ENCODE measurements at regions not wholly inside any gene's neighbourhood (a gene's known extent, or its start where the extent isn't known, plus 50 kb on each side); places are given as distances from the start of the nearest gene placed in this dataset.

DNA sequence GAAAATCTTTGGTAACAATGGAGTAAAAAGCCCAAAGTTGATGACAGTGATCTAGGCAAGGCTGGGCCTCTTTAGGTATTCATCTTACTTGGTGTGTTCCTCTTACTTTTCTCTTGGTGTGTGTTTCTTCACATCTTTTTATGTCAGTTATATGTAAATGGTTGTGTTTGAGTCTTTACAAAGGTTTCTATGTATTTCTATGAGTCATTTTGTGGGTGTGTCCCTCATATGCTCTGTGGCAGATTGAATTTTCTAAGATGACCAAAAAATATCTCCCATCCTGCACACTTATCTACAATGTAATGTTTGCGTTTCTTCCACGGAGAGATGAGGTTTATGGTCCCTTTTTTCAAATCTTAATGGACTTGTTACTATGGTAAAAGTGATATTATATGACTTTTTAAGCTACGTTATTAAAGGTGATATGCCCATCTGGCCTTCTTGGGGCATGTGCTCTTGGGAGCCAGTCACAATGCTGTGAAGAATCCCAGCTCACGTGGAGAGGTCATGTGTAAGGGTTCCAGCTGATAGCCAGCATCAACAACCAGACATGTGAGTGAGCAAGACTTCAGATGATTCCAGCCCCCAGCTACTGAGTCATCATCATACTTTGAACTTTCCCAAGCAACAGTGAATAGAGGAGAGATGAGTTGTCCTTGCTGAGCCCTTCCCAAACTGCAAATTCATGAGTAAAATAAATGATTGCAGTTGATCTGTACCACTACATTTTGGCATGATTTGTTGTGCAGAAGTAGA lies 126.9 kb downstream of the CBLL2 start:
- TF ChIP-seq CTCF (IDR thresholded peaks at IDR 0.05): no peak
- no peaks in the 10 kb centered on the region for H3K9me3 ChIP-seq

DNA sequence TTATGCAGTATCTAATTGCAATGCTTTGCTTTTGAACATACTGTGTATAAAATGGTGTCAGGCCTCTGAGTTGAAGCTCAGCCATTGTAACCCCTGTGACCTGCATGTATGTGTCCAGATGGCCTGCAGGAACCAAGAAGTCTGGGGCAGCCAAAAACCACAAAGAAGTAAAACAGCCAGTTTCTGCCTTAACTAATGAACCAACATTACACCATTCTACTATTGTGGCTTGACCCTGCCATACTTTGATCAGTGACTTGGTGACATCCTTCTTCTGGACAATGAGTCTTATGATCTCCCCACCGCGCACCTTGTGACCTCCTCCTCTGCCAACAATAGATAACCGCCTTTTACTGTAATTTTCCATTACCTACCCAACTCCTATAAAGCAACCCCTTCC lies 131.6 kb downstream of the CBLL2 start:
- Histone ChIP-seq H3K4me1 (no peaks in the 10 kb centered on the region), H3K9me3 (no peaks in the 10 kb centered on the region), H3K27me3 (no peaks in the 10 kb centered on the region), H3K4me3 (no peak overlapping the region), H3K9ac (ENCODE audit: low read depth in 2 of 2, low read length in 2 of 2) (no peak overlapping the region), H3K27ac (no peak overlapping the region), H3K36me3 (no peaks in the 10 kb centered on the region)
- DNase-seq: no peak
- no peak for TF ChIP-seq CTCF (IDR thresholded peaks at IDR 0.05)
- intact Hi-C loops (cut with DNase I): no loop called here

More for the DNA sequence above, 126.9 kb downstream of the CBLL2 start:
- Histone ChIP-seq H3K36me3 (no peaks in the 10 kb centered on the region), H3K27ac (no peak overlapping the region), H3K4me1 (no peaks in the 10 kb centered on the region), H3K4me3 (no peak overlapping the region), H3K27me3 (no peaks in the 10 kb centered on the region), H3K9ac (ENCODE audit: low read depth in 2 of 2, low read length in 2 of 2) (no peak overlapping the region)
- no peak for DNase-seq
- intact Hi-C loops (cut with DNase I): no loop called here

DNA sequence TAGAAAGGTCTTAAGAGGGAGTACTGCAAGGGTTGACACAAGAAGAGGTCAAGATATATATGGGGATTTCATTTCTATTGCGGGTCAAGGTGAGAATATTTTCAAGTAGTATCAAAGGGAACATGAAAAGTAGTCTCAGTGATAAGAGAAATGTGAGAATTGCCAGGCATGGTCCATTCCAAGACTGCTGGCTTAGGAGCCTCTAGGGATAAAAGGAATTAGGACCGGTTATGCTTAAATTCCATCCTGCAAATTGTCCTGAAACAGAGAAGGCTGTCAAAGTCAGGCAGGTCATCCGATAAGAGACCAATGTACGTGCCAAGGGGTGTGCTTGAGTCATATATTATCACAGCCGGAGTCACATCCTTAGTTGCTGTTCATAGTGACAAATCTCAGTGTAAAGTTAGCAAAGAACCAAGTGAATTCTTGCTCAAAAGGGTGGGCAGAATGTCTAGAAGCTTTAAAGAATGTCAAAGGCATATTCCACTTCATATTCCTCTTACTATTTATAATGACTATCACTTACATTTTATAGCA lies 133.6 kb downstream of the CBLL2 start:
- H3K4me1 ChIP-seq: no peaks in the 10 kb centered on the region
- TF ChIP-seq CTCF (IDR thresholded peaks at IDR 0.05): no peak
- intact Hi-C loops (cut with DNase I): no loop called here
- H3K4me3 ChIP-seq: no peak overlapping the region
- no peaks in the 10 kb centered on the region for H3K36me3 ChIP-seq
- no peaks in the 10 kb centered on the region for H3K27me3 ChIP-seq
- DNase-seq: no peak
- no peaks in the 10 kb centered on the region for H3K9me3 ChIP-seq
- no peak overlapping the region for H3K9ac ChIP-seq (ENCODE audit: low read depth in 2 of 2, low read length in 2 of 2)
- H3K27ac ChIP-seq: no peak overlapping the region

DNA sequence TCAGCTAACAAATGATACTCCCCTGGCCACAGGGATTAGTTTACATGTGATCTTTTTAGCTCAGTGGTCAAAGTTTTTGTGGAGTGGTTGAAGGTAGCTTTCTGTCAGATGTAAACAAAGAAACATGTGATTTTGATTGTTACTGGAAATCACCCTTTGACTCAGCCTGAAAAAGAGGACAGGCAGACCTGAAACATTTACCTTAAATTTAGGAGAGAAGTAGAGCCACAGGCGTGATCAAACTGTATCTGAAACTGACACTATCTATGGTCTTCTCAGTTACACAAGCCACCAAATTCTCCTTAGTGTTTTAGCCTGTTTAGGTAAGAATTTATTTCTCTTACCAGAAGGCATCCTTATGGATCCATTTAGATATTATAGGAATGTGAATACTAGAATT lies 136.7 kb downstream of the CBLL2 start:
- no peak overlapping the region for H3K4me3 ChIP-seq
- H3K27ac ChIP-seq: no peak overlapping the region
- H3K4me1 ChIP-seq: no peaks in the 10 kb centered on the region
- no peaks in the 10 kb centered on the region for H3K36me3 ChIP-seq
- H3K9me3 ChIP-seq: no peaks in the 10 kb centered on the region
- no peaks in the 10 kb centered on the region for H3K27me3 ChIP-seq
- no peak for DNase-seq
- no peak for TF ChIP-seq CTCF (IDR thresholded peaks at IDR 0.05)
- H3K9ac ChIP-seq (ENCODE audit: low read depth in 2 of 2, low read length in 2 of 2): no peak overlapping the region
- intact Hi-C loops (cut with DNase I): no loop called here

DNA sequence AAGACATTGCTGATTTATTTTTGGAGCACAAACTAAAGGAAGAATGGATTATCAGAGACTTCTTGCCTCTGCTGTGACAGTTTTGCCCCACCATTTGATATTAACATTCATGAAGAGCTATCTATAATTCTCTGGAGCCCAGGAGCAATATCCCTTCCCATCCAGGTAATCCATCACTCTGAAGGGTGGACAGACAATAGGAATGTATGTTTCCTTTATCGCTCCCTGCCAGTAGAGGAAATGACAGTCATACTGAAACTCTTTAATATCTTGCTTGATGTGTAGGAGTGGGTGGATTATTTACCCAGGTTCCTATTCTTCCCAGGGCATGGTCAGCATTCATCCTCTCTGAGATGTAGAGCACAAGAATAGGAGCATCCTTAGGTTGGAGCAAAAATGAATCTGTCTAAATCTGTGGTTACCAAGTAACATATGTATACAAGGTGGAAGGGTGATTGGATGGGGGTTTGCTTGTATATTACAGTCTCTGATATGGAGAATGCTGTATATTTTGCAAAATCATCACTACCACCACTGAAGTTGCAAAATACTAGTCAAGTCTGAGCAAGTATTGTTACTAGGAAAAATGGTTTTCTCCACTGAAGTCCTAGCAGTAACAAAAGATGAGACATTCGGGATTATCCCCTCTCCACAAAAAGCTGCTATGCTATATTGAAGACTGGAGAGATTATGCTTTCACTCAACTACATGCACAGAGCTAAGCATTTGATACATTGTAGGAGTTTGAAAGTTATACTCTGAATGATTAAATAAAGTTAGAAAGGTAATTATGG lies 151.6 kb downstream of the CBLL2 start:
- no peak for DNase-seq
- Histone ChIP-seq H3K4me1 (no peaks in the 10 kb centered on the region), H3K4me3 (no peak overlapping the region), H3K27me3 (no peaks in the 10 kb centered on the region), H3K9ac (ENCODE audit: low read depth in 2 of 2, low read length in 2 of 2) (no peak overlapping the region), H3K36me3 (no peaks in the 10 kb centered on the region), H3K9me3 (no peaks in the 10 kb centered on the region), H3K27ac (no peak overlapping the region)
- intact Hi-C loops (cut with DNase I): no loop called here
- TF ChIP-seq CTCF (IDR thresholded peaks at IDR 0.05): no peak

Data from colonic mucosa (tissue), 4 donors.